NCI-H187 (cell line): ENCODE measurements at regions not wholly inside any gene's neighbourhood (a gene's known extent, or its start where the extent isn't known, plus 50 kb on each side); places are given as distances from the start of the nearest gene placed in this dataset.
"Not testable (repeated sequence)": the region's sequence is repeated elsewhere in the genome, so short reads cannot be mapped to it uniquely, and the experiment has no call there.

Experiments used
- DNase-seq, 2 experiments: peaks; one replicate each; lab custom pipeline; 2025; lab: John Stamatoyannopoulos, UW

GRCh38 chr17:83192161-83192788 lies 112.9 kb downstream of the METRNL start:
- DNase-seq = no peak

GRCh38 chr17:83192789-83193335 lies 113.5 kb downstream of the METRNL start:
- DNase-seq = not testable (repeated sequence)

GRCh38 chr17:83193336-83194185 lies 114.2 kb downstream of the METRNL start:
- DNase-seq = no peak

DNA sequence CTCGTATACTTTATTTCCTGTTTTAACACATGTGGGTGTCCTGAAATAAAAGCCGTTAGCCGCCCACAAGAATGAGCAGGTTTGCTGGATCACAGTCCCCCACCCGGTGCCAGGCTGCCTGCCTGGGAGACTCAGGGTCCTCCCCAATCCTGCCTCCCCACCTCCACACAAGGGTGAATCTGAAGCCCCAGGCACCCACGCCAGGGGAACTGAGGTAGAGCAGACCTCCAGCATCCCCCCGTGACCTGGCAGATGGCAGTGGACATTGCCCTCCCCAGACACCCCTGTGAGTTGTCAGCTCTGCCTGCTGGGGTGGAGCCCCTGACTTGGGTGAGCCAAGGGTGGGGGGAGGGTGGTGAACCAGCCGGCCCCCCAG lies 114.8 kb downstream of the METRNL start:
- no peak for DNase-seq

- DNase-seq = no peak
Observed at GRCh38 chr17:83194761-83195329, 115.4 kb downstream of the METRNL start.

- DNase-seq = no peak
Observed at GRCh38 chr17:83195330-83196023, 116.1 kb downstream of the METRNL start.

- no peak for DNase-seq
Observed at GRCh38 chr17:83196024-83196365, 116.6 kb downstream of the METRNL start.

GRCh38 chr17:83196366-83196765 lies 117.0 kb downstream of the METRNL start:
- DNase-seq = no peak

DNA sequence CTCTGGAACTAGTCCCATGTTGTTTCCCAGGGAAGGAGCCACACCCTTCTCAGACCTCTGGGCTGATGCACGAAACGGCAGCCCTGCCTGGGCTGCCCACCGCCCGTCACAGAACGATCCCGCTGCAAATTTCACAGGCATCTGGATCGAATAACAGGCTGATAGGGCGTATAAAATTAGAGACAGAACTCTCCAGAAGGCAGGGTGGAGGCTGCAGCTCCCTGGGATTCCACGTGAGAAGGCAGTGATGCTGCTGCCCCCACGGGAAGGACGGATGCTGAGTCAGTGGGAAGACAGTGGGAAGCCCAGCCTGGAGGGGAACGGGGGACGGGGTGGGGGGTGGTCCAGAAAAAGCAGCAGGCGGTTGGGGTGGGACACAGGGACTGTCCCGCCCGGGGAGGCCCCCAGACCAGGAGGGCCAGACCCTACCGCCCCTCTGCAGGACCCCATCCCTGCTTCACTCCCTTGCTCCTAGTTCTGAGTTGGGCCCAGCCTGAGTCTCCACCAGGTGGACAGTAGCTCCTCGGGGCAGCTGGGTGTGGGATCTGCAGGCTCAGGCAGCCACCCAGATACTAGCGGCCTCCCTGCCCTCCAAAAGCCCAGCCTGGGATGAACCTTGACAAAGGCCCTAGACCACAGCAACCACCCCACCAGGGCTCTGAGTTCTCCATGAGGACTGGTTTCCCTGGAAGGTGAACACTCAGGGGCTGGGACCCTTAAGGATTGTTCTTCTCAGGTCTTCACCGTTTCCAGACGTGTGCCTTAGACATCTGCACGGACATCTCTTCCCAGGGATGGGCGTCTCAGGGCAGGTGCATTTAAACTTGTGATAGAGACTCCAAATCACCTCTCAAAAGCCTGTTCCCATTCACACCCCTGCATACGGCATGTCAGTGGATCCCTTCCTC lies 117.8 kb downstream of the METRNL start:
- DNase-seq = no peak

GRCh38 chr17:83198366-83199341 lies 119.2 kb downstream of the METRNL start:
- DNase-seq = no peak

- no peak for DNase-seq
Observed at GRCh38 chr17:83199500-83200201, 120.2 kb downstream of the METRNL start.

DNA sequence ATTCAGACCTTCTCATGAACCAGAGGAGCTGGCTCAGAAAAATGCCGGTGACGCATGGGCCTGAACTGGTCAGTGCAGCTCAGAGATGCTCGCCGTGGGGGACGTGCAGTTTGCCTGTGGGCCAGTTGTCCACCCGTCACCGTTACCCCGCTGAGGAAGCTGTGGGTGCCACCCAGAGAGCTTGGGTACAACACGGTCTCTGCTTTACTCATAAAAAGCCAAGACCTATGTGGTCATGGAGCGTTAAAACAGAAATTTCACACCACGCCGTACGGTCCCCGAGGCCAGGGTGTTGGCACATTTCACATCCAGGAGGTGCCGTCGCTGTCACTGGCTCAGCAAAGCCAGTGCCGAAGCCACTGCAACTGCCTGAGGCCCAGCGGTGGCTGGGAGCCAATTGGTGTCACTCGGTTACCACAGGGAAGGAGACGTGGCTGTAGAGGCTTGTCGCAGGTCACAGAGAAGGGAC lies 120.9 kb downstream of the METRNL start:
- DNase-seq = no peak

DNA sequence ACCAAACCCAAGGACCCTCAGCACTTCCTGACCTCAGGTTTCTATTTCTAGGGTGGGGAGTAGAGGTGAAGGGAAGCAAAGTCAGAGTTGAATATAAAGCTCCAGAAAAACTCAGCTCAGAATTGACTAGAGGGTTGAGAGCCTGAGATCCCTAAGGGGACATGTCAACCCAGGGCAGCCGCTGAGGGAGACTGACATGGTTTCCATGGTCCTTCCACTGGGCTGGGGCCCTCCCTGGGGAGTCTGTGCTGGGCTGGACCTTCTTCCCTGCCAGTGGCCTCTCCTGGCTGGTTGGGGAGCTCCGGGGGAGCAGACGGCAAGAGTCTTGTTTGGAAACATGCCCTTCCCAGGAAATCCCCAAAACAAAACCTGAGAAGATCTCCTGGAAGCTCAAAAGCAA lies 121.3 kb downstream of the METRNL start:
- no peak for DNase-seq

- DNase-seq = no peak
Observed at GRCh38 chr17:83201206-83202001, 122.0 kb downstream of the METRNL start.

GRCh38 chr17:83202002-83203000 lies 122.9 kb downstream of the METRNL start:
- no peak for DNase-seq

- DNase-seq = no peak
Observed at GRCh38 chr17:83203073-83203471, 123.7 kb downstream of the METRNL start.
